ENCODE measurements at regions not wholly inside any gene's neighbourhood (a gene's known extent, or its start where the extent isn't known, plus 50 kb on each side); places are given as distances from the start of the nearest gene placed in this dataset.

DNA sequence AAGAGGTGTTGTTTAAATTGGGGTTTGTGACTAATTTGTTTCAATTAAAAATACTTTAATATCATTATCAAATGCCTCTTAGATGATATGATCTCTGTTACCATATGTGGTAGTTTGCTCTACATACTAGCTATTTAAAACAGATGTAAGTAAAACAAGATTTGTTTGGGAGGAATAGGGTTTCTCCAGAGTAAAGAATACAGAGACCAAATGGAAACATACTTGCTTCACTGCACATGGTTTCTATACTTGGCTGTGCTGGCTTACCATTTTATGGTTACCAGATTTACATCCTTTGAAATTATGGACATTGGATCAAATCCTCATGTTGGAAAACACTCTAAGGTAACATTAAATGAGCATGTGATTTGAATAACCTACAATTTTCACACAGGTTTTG lies 588.3 kb downstream of the CD109 start:
- TF ChIP-seq CTCF (IDR thresholded peaks at IDR 0.05) (no peak), POLR2A (IDR thresholded peaks at IDR 0.05) (no peak)

All from uterus (tissue), 2 donors.